ENCODE measurements at regions not wholly inside any gene's neighbourhood (a gene's known extent, or its start where the extent isn't known, plus 50 kb on each side); places are given as distances from the start of the nearest gene placed in this dataset.

DNA sequence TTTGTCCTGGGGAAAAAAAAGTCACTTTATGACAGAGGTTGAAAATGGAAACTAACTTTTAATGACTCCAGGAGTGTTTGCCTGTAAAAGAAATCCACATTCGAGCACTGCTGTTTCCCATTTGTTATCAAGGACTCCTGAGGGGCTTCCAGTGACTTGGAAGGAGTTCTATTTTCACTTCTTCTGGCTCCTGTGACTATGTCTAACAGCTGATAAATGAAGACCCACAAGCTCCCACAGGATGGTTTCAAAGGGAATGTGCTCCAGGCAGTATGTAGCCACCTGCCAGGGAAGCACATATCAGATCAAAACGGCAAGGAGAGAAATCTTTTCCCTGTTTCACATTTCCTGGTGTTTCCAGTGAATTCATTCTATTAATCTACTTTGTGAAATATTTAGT, 159.8 kb upstream of the FAM241A start:
- ChIA-PET POLR2A (no interaction called here), CTCF (no interaction called here)
- H3K27ac ChIP-seq (ENCODE audit: insufficient read depth, low read depth, low read length) = no peak overlapping the region
- peaks cover 2 to 14% of the 10 kb centered on the region in 2 experiments for H3K27me3 ChIP-seq (ENCODE audit: control insufficient read depth in 2 of 2, insufficient read depth in 2 of 2, low read length in 2 of 2)
- no peak for DNase-seq (ENCODE audit: low read depth, low spot score)
- no peaks in the 10 kb centered on the region for H4K20me1 ChIP-seq (replicated peaks; ENCODE audit: control insufficient read depth, extremely low read depth, insufficient read depth, low read length)
- H3K9ac ChIP-seq (replicated peaks; ENCODE audit: extremely low read depth, insufficient read depth, low read length) = no peak overlapping the region
- H3K4me1 ChIP-seq (ENCODE audit: control insufficient read depth, extremely low read depth, insufficient read depth, low read length) = no peaks in the 10 kb centered on the region
- H3K9me1 ChIP-seq (replicated peaks; ENCODE audit: control insufficient read depth, extremely low read depth, insufficient read depth, low read length) = no peaks in the 10 kb centered on the region
- no peaks in the 10 kb centered on the region for H3K9me3 ChIP-seq (replicated peaks; ENCODE audit: control insufficient read depth, insufficient read depth, low read length)
- dilution Hi-C loops (cut with MboI; ENCODE audit: extremely low pct_ligation_motif_present, low sequenced_read_pairs) (no loop called here), intact Hi-C loops (cut with micrococcal nuclease) (no loop called here)
- H3K4me3 ChIP-seq (replicated peaks in 1 of 3; ENCODE audit: insufficient read depth in 1 of 3, low read depth in 1 of 3, low read length in 3 of 3) = no peak overlapping the region
- BruUV-seq (replicated peaks) = no TSS peak
- FAIRE-seq = no peak
- no peaks in the 10 kb centered on the region for H3K79me2 ChIP-seq (ENCODE audit: control insufficient read depth, insufficient read depth, low read length)
- no peaks in the 10 kb centered on the region for H3K36me3 ChIP-seq (ENCODE audit: control insufficient read depth in 2 of 2, extremely low read depth in 1 of 2, insufficient read depth in 2 of 2, low read length in 2 of 2)
- TF ChIP-seq JUN (IDR thresholded peaks at IDR 0.05; ENCODE audit: borderline replicate concordance, insufficient read depth, insufficient read length, low read depth) = no peak
- TF ChIP-seq MYC (IDR thresholded peaks at IDR 0.05; ENCODE audit: low read depth, low read length) = no peak
- no peak for TF ChIP-seq EZH2 (IDR thresholded peaks at IDR 0.05; ENCODE audit: borderline replicate concordance, low read depth, low read length, severe bottlenecking)
- no peak for TF ChIP-seq GATA2 (IDR thresholded peaks at IDR 0.05; ENCODE audit: insufficient read depth, insufficient read length, low read depth, low read length)
- no peak for TF ChIP-seq POLR2A (IDR thresholded peaks at IDR 0.05; ENCODE audit: low read depth, low read length)
- TF ChIP-seq, protein P1, sequence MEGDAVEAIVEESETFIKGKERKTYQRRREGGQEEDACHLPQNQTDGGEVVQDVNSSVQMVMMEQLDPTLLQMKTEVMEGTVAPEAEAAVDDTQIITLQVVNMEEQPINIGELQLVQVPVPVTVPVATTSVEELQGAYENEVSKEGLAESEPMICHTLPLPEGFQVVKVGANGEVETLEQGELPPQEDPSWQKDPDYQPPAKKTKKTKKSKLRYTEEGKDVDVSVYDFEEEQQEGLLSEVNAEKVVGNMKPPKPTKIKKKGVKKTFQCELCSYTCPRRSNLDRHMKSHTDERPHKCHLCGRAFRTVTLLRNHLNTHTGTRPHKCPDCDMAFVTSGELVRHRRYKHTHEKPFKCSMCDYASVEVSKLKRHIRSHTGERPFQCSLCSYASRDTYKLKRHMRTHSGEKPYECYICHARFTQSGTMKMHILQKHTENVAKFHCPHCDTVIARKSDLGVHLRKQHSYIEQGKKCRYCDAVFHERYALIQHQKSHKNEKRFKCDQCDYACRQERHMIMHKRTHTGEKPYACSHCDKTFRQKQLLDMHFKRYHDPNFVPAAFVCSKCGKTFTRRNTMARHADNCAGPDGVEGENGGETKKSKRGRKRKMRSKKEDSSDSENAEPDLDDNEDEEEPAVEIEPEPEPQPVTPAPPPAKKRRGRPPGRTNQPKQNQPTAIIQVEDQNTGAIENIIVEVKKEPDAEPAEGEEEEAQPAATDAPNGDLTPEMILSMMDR (IDR thresholded peaks at IDR 0.05; ENCODE audit: extremely low read depth in 1 of 2, insufficient read depth in 1 of 2, low read depth in 1 of 2, low read length in 2 of 2) = no peak
- TF ChIP-seq, protein P2, sequence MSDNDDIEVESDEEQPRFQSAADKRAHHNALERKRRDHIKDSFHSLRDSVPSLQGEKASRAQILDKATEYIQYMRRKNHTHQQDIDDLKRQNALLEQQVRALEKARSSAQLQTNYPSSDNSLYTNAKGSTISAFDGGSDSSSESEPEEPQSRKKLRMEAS (IDR thresholded peaks at IDR 0.05; ENCODE audit: insufficient read depth, insufficient read length) = no peak
- TF ChIP-seq POLR2AphosphoS5 (IDR thresholded peaks at IDR 0.05; ENCODE audit: insufficient read depth, low read depth, low read length) = no peak
- no peak for TF ChIP-seq FOS (IDR thresholded peaks at IDR 0.05; ENCODE audit: borderline replicate concordance, insufficient read depth, low read length)
- H2AFZ ChIP-seq (ENCODE audit: low read depth, low read length) = no peak overlapping the region
- H3K4me2 ChIP-seq (ENCODE audit: insufficient read depth, low read length) = no peak overlapping the region

Data from endothelial cell of umbilical vein (primary cell).